ENCODE measurements at regions not wholly inside any gene's neighbourhood (a gene's known extent, or its start where the extent isn't known, plus 50 kb on each side); places are given as distances from the start of the nearest gene placed in this dataset.

- no peak overlapping the region for H3K4me3 ChIP-seq (ENCODE audit: insufficient read depth, low read depth, low read length)
- H3K79me1 ChIP-seq (ENCODE audit: low read depth in 1 of 2, low read length in 2 of 2): peaks cover 12 to 86% of the 10 kb centered on the region in 2 experiments; a peak in 3 of 4 replicates
- peaks cover 51% of the 10 kb centered on the region for H3K9me1 ChIP-seq (ENCODE audit: insufficient read depth, low read length)
- H4K8ac ChIP-seq (ENCODE audit: low read depth in 2 of 2, low read length in 2 of 2): 0 out of 4 replicates have a peak overlapping the region, but pooled peaks of 1 of the 2 experiments have one; percentile 4
- H3K4me2 ChIP-seq (ENCODE audit: low read depth, low read length): peak overlapping the region; percentile 37; the same call in 1 of the 2 replicates
- peak overlapping the region; percentile 29; the same call in 1 of the 2 replicates for H2BK20ac ChIP-seq (ENCODE audit: low read depth, low read length)
- peak overlapping the region; percentile 51 for H3K4ac ChIP-seq (ENCODE audit: low read depth, low read length)
- H2BK120ac ChIP-seq (ENCODE audit: low read depth, low read length): peak overlapping the region; percentile 10; the same call in 1 of the 2 replicates
- peaks cover 96% of the 10 kb centered on the region for H4K20me1 ChIP-seq (ENCODE audit: insufficient read depth, low read length)
- POLR2A ChIA-PET (ENCODE audit: unreplicated experiment): interaction anchor here (1.0 kb wide), 1 partner anchor 79 kb away, joined by 3 read pairs; no protein-coding TSS in a partner anchor
- CTCF ChIA-PET: no interaction called here
- H3K27ac ChIP-seq (ENCODE audit: insufficient read depth, low read length): peak overlapping the region; percentile 79; the same call in 1 of the 2 replicates
- peak overlapping the region; percentile 8; the same call in 1 of the 2 replicates for H3K9ac ChIP-seq (ENCODE audit: low read depth, low read length)
- H3K9me3 ChIP-seq (ENCODE audit: control insufficient read depth, insufficient read depth, low read length): no peaks in the 10 kb centered on the region
- 100% methylated on average over 1 of the region's 7 CpGs; no CpG with 5 or more reads in 1 of the 2 experiments for WGBS, 2 experiments (ENCODE audit: extremely low coverage in 2 of 2, insufficient read length in 1 of 2)
- 0 out of 2 replicates have a peak, but pooled peaks have one; percentile 32 for TF ChIP-seq POLR2A (IDR thresholded peaks at IDR 0.05; ENCODE audit: low read depth, low read length)
- TF ChIP-seq SMC3 (IDR thresholded peaks at IDR 0.05; ENCODE audit: low read depth, low read length): no peak
- peak overlapping the region; percentile 65 for H3K23ac ChIP-seq (ENCODE audit: low read depth, low read length)
- H2AFZ ChIP-seq (replicated peaks; ENCODE audit: low read length, poor library complexity): no peak overlapping the region
- ATAC-seq (ENCODE audit: low read depth) (no peak), DNase-seq (no peak)
- peak overlapping the region; percentile 23; the same call in 1 of the 2 replicates for H4K5ac ChIP-seq (ENCODE audit: low read depth, low read length)
- peak overlapping the region; percentile 3 for H2BK5ac ChIP-seq (ENCODE audit: low read depth, low read length, poor library complexity, severe bottlenecking)
- peaks cover 2% of the 10 kb centered on the region; the same call in 1 of the 2 replicates for H3K36me3 ChIP-seq (ENCODE audit: control insufficient read depth, insufficient read depth, low read length)
- H2AK9ac ChIP-seq (replicated peaks; ENCODE audit: low read depth, low read length, poor library complexity): no peak overlapping the region
- H3K14ac ChIP-seq (replicated peaks; ENCODE audit: low read depth, low read length): peak overlapping the region; percentile 24; the same call in 1 of the 2 replicates
- H3K27me3 ChIP-seq (ENCODE audit: control insufficient read depth, insufficient read depth, low read length): no peaks in the 10 kb centered on the region
- in situ Hi-C loops (cut with MboI; ENCODE audit: low sequenced_read_pairs) (no loop called here), intact Hi-C loops (cut with micrococcal nuclease) (no loop called here), dilution Hi-C loops (cut with HindIII; ENCODE audit: low sequenced_read_pairs, unreplicated experiment) (no loop called here)
- BruUV-seq (replicated peaks): no TSS peak
- H3K18ac ChIP-seq (ENCODE audit: low read depth, low read length): peak overlapping the region; percentile 54
- peak overlapping the region; percentile 37; the same call in 1 of the 3 replicates for H2BK15ac ChIP-seq (ENCODE audit: low read depth, low read length)
- peak overlapping the region; percentile 7; the same call in 1 of the 2 replicates for H4K91ac ChIP-seq (ENCODE audit: insufficient read depth, low read depth, low read length)
- H3K4me1 ChIP-seq (ENCODE audit: control insufficient read depth, insufficient read depth, low read length): peaks cover 52% of the 10 kb centered on the region
- no peak overlapping the region for H3K56ac ChIP-seq (ENCODE audit: extremely low read depth, insufficient read depth, low read length)
- peak overlapping the region; percentile 90; the same call in 1 of the 2 replicates for H2AK5ac ChIP-seq (ENCODE audit: low read depth, low read length)
These were observed 79.2 kb downstream of the C9orf152 start for GRCh38 chr9:110128664-110129329.

All from IMR-90 (cell line).